MCF 10A (cell line): ENCODE measurements at regions not wholly inside any gene's neighbourhood (a gene's known extent, or its start where the extent isn't known, plus 50 kb on each side); places are given as distances from the start of the nearest gene placed in this dataset.

Experiments used
- BruUV-seq: library from RNA; stranded (reverse); fragments of 400-500 nt; replicated peaks from 2 replicates; lab custom pipeline; 2021; lab: Mats Ljungman, UMichigan
- CTCF ChIA-PET: fragments of 300-600 bp; sonication (Branson Sonifier 250); formaldehyde crosslinking; extraction: SDS; loops from one replicate; lab custom pipeline; 2021; ENCODE audit warnings: antibody characterized with exemption, inconsistent platforms; lab: Yijun Ruan, JAX
- POLR2A ChIA-PET: fragments of 300-600, 350-650 bp; sonication (Branson Sonifier 250); formaldehyde crosslinking; extraction: SDS; loops from one replicate; lab custom pipeline; 2020; ENCODE audit warnings: antibody characterized with exemption, inconsistent platforms; lab: Yijun Ruan, JAX
- DNase-seq: peaks from one replicate; pipeline ENCODE4 v3.0.0-alpha.2; 2018; ENCODE audit not compliant: unreplicated experiment
- H3K27ac Mint-ChIP-seq: one replicate; pipeline ENCODE4 v1.8.0; 2022; ENCODE audit warnings: mild to moderate bottlenecking, low read depth, mixed read lengths; ENCODE audit not compliant: unreplicated experiment
- H3K27me3 Mint-ChIP-seq: one replicate; pipeline ENCODE4 v1.8.0; 2022; ENCODE audit warnings: mixed read lengths; ENCODE audit not compliant: insufficient read depth, unreplicated experiment
- H3K36me3 Mint-ChIP-seq: one replicate; pipeline ENCODE4 v1.8.0; 2022; ENCODE audit warnings: mild to moderate bottlenecking, moderate library complexity, mixed read lengths; ENCODE audit not compliant: insufficient read depth, unreplicated experiment
- H3K4me1 Mint-ChIP-seq: one replicate; pipeline ENCODE4 v1.8.0; 2022; ENCODE audit warnings: mixed read lengths; ENCODE audit not compliant: insufficient read depth, unreplicated experiment
- H3K4me3 Mint-ChIP-seq: one replicate; pipeline ENCODE4 v1.8.0; 2022; ENCODE audit warnings: mild to moderate bottlenecking, moderate library complexity, mixed read lengths; ENCODE audit not compliant: unreplicated experiment
- H3K9me3 Mint-ChIP-seq: one replicate; pipeline ENCODE4 v1.8.0; 2022; ENCODE audit warnings: mixed read lengths; ENCODE audit not compliant: unreplicated experiment
- intact Hi-C: fragments of 100-400 bp; cut with micrococcal nuclease; formaldehyde crosslinking; loops from 2 replicates; pipeline ENCODE4 v1.14.1; 2022
- TF ChIP-seq, protein P1 (sequence below): fragments of 200-600 bp; IDR thresholded peaks from one replicate; pipeline ENCODE4 v1.8.0; 2022; ENCODE audit warnings: antibody characterized with exemption, mild to moderate bottlenecking; ENCODE audit not compliant: unreplicated experiment

DNA sequence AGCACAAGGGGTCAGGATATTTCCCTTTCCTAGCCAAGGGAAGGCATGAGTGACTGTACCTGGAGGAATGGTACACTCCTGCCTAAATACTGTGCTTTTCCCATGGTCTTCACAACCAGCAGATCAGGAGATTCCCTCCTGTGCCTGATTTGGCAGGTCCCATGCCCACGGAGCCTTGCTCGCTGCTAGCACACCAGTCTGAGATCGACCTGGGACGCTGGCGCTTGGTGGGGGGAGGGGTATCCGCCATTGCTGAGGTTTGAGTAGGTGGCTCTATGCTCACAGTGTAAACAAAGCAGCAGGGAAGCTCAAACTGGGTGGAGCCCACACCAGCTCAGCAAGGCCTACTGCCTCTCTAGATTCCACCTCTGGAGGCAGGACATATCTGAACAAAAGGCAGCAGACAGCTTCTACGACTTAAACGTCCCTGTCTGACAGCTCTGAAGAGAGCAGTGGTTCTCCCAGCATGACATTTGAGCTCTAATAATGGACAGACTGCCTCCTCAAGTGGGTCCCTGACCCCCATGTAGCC lies 486.0 kb upstream of the CHRM3 start:
- DNase-seq = no peak
- Mint-ChIP-seq H3K9me3 (peaks cover 19% of the 10 kb centered on the region), H3K4me1 (peaks cover 25% of the 10 kb centered on the region), H3K36me3 (no peaks in the 10 kb centered on the region), H3K27me3 (no peaks in the 10 kb centered on the region), H3K4me3 (no peak overlapping the region), H3K27ac (no peak overlapping the region)
- TF ChIP-seq, protein P1, sequence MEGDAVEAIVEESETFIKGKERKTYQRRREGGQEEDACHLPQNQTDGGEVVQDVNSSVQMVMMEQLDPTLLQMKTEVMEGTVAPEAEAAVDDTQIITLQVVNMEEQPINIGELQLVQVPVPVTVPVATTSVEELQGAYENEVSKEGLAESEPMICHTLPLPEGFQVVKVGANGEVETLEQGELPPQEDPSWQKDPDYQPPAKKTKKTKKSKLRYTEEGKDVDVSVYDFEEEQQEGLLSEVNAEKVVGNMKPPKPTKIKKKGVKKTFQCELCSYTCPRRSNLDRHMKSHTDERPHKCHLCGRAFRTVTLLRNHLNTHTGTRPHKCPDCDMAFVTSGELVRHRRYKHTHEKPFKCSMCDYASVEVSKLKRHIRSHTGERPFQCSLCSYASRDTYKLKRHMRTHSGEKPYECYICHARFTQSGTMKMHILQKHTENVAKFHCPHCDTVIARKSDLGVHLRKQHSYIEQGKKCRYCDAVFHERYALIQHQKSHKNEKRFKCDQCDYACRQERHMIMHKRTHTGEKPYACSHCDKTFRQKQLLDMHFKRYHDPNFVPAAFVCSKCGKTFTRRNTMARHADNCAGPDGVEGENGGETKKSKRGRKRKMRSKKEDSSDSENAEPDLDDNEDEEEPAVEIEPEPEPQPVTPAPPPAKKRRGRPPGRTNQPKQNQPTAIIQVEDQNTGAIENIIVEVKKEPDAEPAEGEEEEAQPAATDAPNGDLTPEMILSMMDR = no peak
- no TSS peak for BruUV-seq
- intact Hi-C loops = no loop called here
- ChIA-PET CTCF (interaction anchor here (0.7 to 0.8 kb wide), 2 partner anchors 905 to 1093 kb away, joined by 3 read pairs; no protein-coding TSS in a partner anchor), POLR2A (no interaction called here)

DNA sequence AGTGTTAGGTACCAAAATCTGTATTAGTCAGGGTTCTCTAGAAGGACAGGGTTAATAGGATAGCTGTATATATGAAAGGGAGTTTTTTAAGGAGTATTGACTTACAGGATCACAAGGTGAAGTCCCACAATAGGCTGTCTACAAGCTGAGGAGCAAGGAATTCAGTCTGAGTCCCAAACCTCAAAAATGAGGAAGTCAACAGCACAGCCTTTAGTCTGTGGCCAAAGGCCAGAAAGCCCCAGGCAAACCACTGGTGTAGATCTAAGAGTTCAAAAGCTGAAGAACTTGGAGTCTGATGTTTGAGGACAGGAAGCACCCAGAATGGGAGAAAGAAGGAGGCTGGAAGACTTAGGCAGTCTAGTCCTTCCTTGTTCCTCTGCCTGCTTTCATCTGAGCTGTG lies 487.5 kb upstream of the CHRM3 start:
- no TSS peak for BruUV-seq
- peak; percentile 46 for DNase-seq
- POLR2A ChIA-PET = interaction anchor here (0.7 to 1.2 kb wide), 2 partner anchors 8 to 1011 kb away, joined by 3 read pairs; no protein-coding TSS in a partner anchor
- CTCF ChIA-PET = no interaction called here
- no peak overlapping the region for H3K4me3 Mint-ChIP-seq
- H3K4me1 Mint-ChIP-seq = peaks cover 28% of the 10 kb centered on the region
- TF ChIP-seq, protein P1 = no peak
- H3K9me3 Mint-ChIP-seq = peaks cover 19% of the 10 kb centered on the region
- intact Hi-C loops = no loop called here
- no peaks in the 10 kb centered on the region for H3K36me3 Mint-ChIP-seq
- H3K27ac Mint-ChIP-seq = no peak overlapping the region
- no peaks in the 10 kb centered on the region for H3K27me3 Mint-ChIP-seq

DNA sequence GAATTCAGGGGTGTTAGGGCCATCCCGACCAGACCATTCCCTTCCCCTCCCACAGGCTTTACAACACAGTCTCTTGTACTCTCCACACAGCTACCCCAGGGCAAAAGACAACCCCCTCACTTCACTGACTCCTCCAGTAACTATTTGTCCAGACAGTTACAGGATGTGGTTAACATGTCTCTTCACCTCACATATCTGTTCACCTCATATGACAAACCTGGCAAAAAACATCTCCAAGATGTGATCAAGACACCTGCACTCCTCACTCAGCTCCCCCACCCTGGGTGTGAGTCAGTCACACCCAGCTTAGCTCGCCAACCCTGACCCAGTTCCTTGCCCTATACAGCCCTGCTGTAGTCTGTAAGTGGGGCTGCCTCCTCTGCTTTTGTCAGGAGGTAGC lies 490.5 kb upstream of the CHRM3 start:
- ChIA-PET CTCF (interaction anchor here (0.5 to 1.3 kb wide), 5 partner anchors 108 to 1022 kb away, joined by 3 to 5 read pairs (median 3); partner anchors contain the start of gene CHRM3), POLR2A (interaction anchor here (1.1 kb wide), 1 partner anchor 42 kb away, joined by 3 read pairs; no protein-coding TSS in a partner anchor)
- intact Hi-C loops = no loop called here
- no TSS peak for BruUV-seq
- Mint-ChIP-seq H3K27ac (no peak overlapping the region), H3K4me1 (peaks cover 43% of the 10 kb centered on the region), H3K36me3 (no peaks in the 10 kb centered on the region), H3K27me3 (no peaks in the 10 kb centered on the region), H3K9me3 (peaks cover 8% of the 10 kb centered on the region), H3K4me3 (no peak overlapping the region)
- TF ChIP-seq, protein P1 = no peak
- DNase-seq = peak; percentile 73

DNA sequence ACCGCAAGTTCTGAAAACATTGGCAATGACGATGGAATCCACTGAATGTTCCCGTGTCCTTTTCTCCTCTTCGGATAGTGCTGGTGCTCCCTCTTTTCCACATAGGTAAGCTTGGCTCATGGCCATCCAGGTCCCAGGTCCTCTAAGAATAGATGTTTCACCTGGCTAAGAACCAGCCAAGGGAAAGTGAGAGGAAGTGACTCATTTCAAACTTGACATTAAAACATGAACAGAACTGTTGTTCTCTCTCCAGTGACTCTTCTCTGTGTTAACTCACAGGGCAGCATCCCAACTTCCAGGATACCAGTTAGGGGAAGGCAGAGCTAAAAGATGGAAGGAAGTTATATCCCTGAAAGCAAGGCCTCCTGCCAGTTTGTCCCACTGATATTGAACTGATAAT lies 493.8 kb upstream of the CHRM3 start:
- no TSS peak for BruUV-seq
- H3K4me3 Mint-ChIP-seq = no peak overlapping the region
- H3K36me3 Mint-ChIP-seq = no peaks in the 10 kb centered on the region
- intact Hi-C loops = no loop called here
- ChIA-PET POLR2A (interaction anchor here (0.7 to 1.7 kb wide), 6 partner anchors 10 to 81 kb away, joined by 3 to 5 read pairs (median 4); no protein-coding TSS in a partner anchor), CTCF (interaction anchor here (0.6 to 1.4 kb wide), 6 partner anchors 58 to 1135 kb away, joined by 3 to 5 read pairs (median 3); no protein-coding TSS in a partner anchor)
- TF ChIP-seq, protein P1 = no peak
- peaks cover 31% of the 10 kb centered on the region for H3K4me1 Mint-ChIP-seq
- no peaks in the 10 kb centered on the region for H3K27me3 Mint-ChIP-seq
- peaks cover 3% of the 10 kb centered on the region for H3K9me3 Mint-ChIP-seq
- DNase-seq = peak; percentile 100
- peak overlapping the region; percentile 57 for H3K27ac Mint-ChIP-seq
